Stimulated activated effector memory CD8-positive, alpha-beta T cell treated with anti-CD3 and anti-CD28 coated beads, Interleukin-12 subunit alpha, Interleukin-12 subunit beta, amount 100 ng/mL, for 72 hours (primary cell): ENCODE measurements at regions not wholly inside any gene's neighbourhood (a gene's known extent, or its start where the extent isn't known, plus 50 kb on each side); places are given as distances from the start of the nearest gene placed in this dataset.

ENCODE experiments used
- ATAC-seq: fragments of 150-1000 bp; cut with Tn5 transposase; 2 replicates; pipeline ENCODE4 v1.10.0; 2021
- DNase-seq, 2 donors: peaks; one replicate each; pipeline ENCODE4 v3.0.0; 2021 to 2022; ENCODE audit warnings: low spot score in 2 of 2
- H3K27ac Mint-ChIP-seq: one replicate; pipeline ENCODE4 v1.8.0; 2022; ENCODE audit warnings: mild to moderate bottlenecking, mixed read lengths
- H3K36me3 Mint-ChIP-seq: one replicate; pipeline ENCODE4 v1.8.0; 2022; ENCODE audit warnings: mild to moderate bottlenecking, mixed read lengths
- H3K4me1 Mint-ChIP-seq: one replicate; pipeline ENCODE4 v1.8.0; 2022; ENCODE audit warnings: mixed read lengths
- H3K4me3 Mint-ChIP-seq: one replicate; pipeline ENCODE4 v1.8.0; 2022; ENCODE audit warnings: mild to moderate bottlenecking, mixed read lengths
- H3K9me3 Mint-ChIP-seq: one replicate; pipeline ENCODE4 v1.8.0; 2022; ENCODE audit warnings: mixed read lengths

DNA sequence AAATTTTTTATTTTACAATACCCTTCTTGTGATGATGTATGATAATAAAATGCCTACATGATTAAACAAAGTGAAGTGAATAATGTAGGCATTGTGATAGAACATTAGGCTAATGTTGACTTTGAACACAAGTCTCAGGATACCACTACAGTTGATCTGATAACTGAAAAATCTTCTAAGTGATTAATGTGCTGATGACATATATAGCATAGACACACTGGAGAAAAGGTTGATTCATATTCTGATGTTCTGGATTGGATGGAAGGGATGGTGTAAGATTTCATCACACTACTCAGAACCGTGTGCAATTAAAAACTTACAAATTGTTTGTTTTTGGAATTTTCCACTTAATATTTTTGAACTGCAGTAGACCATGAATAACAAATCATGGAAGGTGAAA is 738.5 kb downstream of the TECRL start:
- no peak overlapping the region for H3K27ac Mint-ChIP-seq
- DNase-seq, result no peak
- H3K36me3 Mint-ChIP-seq, result no peaks in the 10 kb centered on the region

DNA sequence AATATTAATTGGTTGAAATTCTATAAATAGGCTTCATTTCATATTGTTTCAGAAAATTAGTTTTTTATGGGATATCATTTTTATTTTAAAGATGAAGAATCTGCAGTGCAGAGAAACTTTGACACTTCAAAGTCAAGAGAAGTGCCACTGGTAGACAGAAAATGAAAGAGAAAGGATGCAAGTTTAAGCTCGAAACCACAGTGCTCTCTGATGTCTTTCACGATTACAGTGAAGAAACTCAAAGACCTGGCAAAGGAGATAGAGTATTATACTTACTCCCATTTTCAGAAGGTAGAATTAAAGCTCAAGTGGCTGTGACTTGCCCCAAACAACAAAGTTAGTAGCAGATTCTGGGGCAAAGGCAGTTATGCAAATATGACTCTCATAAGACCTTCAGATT is 745.4 kb downstream of the TECRL start:
- Mint-ChIP-seq H3K36me3 (no peaks in the 10 kb centered on the region), H3K9me3 (peaks cover 11% of the 10 kb centered on the region), H3K4me3 (no peak overlapping the region), H3K27ac (no peak overlapping the region), H3K4me1 (no peaks in the 10 kb centered on the region)
- DNase-seq (no peak), ATAC-seq (no peak)

More for the DNA sequence above, 738.5 kb downstream of the TECRL start:
- no peaks in the 10 kb centered on the region for H3K4me1 Mint-ChIP-seq
- no peak for ATAC-seq
- no peak overlapping the region for H3K4me3 Mint-ChIP-seq
- peaks cover 8% of the 10 kb centered on the region for H3K9me3 Mint-ChIP-seq

DNA sequence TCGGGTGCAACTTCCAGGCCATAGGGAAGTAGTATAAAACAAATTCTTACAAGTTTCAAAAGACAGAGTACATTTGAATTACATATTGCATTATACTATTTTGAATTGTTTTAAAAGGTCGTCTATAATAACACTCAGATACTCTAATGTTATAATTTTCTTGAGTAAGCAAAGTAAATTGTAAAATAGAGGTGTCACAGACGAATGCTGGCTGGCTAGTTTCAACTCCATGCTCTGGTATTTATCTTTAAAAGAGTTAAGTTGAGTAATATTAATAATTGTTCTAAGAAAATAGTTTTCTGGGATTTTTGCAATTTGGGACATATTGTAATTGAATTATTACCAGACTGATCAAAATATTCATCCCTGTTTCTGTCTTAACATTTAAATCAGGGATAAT is 764.9 kb downstream of the TECRL start:
- H3K4me1 Mint-ChIP-seq, result no peaks in the 10 kb centered on the region
- H3K9me3 Mint-ChIP-seq, result peaks cover 3% of the 10 kb centered on the region
- no peak overlapping the region for H3K4me3 Mint-ChIP-seq

DNA sequence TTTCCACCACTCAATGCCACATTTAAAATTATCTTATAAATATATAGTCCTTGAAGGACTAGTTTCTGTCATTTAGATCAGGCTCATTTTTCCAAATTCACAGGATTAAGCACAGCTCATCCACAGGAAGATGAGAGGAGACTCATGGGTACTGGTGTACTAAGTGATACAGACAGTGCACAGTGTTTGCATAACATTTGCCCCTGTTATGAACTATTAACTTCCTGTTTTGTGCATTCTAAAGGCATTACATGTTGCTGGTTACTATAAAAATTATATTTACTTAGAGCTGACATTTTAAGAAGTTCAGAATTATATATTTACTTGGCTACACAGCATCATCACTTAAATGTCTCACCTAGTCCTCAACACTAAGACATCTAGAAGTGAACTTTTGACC is 772.0 kb downstream of the TECRL start:
- Mint-ChIP-seq H3K9me3 (peaks cover 12% of the 10 kb centered on the region), H3K4me3 (no peak overlapping the region), H3K4me1 (no peaks in the 10 kb centered on the region), H3K27ac (no peak overlapping the region), H3K36me3 (no peaks in the 10 kb centered on the region)
- DNase-seq (no peak), ATAC-seq (no peak)

More for the DNA sequence above, 764.9 kb downstream of the TECRL start:
- DNase-seq, result no peak
- Mint-ChIP-seq H3K36me3 (no peaks in the 10 kb centered on the region), H3K27ac (no peak overlapping the region)
- ATAC-seq, result no peak

DNA sequence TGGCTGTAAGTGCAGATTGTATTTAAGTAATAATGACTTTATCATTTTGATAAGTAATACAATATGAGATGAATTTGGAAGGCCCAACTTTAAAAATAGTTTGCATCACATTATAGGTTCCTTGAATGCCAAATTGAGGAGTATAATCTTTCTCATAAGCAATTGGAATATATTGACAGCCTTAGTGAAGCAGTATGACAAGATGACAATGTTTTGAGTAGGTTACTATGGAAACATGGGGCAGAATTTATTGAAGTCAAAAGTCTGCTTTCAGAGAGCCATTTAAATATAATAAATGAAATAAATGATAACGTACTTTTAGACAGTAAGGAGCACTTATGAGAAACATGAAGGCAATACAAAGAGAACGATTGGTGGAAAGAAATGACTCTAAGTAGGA is 776.4 kb downstream of the TECRL start:
- H3K4me3 Mint-ChIP-seq, result no peak overlapping the region
- no peak overlapping the region for H3K27ac Mint-ChIP-seq
- no peaks in the 10 kb centered on the region for H3K4me1 Mint-ChIP-seq
- DNase-seq (no peak), ATAC-seq (no peak)
- peaks cover 16% of the 10 kb centered on the region for H3K9me3 Mint-ChIP-seq
- H3K36me3 Mint-ChIP-seq, result no peaks in the 10 kb centered on the region

DNA sequence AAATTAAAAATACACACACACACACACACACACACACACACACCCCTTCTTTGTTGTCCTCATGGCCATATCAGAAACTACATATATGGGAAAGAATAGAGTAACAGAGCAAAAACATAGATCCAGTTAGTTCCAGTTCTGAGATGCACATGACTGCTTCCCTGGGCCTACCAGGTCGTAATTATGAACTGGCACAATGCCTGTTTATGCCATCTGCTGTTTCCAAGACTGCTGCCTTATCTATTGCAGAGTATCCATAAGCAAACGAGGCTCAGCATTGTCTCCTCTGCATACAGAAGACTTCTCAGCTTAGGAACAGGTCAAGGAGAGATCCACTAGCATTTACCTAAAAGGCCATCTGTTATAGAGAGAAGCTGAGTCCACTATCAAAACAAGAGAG is 789.0 kb downstream of the TECRL start:
- Mint-ChIP-seq H3K9me3 (peaks cover 13% of the 10 kb centered on the region), H3K27ac (no peak overlapping the region), H3K36me3 (no peaks in the 10 kb centered on the region), H3K4me3 (no peak overlapping the region), H3K4me1 (no peaks in the 10 kb centered on the region)
- no peak for ATAC-seq
- no peak for DNase-seq

DNA sequence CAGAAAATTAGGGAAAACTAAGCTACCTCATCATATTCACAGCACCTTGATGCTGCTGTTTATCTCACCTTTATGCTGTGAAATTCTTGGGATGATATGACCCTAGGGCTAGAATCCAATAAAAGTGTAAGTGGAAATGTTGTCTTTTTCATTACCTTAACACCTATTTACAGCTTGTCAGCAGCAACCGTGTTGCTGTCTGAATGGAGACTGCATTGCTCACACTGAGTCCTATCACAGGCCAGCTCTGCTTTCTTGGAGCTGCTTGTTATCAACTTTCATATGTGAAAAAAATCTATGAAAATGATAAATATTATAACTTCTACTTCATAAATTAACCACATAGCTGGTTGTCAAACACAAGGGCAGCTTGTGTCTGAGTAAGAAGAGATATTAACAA is 789.5 kb downstream of the TECRL start:
- no peaks in the 10 kb centered on the region for H3K36me3 Mint-ChIP-seq
- no peaks in the 10 kb centered on the region for H3K4me1 Mint-ChIP-seq
- no peak overlapping the region for H3K4me3 Mint-ChIP-seq
- H3K9me3 Mint-ChIP-seq, result peaks cover 13% of the 10 kb centered on the region
- ATAC-seq (no peak), DNase-seq (no peak)
- H3K27ac Mint-ChIP-seq, result no peak overlapping the region

DNA sequence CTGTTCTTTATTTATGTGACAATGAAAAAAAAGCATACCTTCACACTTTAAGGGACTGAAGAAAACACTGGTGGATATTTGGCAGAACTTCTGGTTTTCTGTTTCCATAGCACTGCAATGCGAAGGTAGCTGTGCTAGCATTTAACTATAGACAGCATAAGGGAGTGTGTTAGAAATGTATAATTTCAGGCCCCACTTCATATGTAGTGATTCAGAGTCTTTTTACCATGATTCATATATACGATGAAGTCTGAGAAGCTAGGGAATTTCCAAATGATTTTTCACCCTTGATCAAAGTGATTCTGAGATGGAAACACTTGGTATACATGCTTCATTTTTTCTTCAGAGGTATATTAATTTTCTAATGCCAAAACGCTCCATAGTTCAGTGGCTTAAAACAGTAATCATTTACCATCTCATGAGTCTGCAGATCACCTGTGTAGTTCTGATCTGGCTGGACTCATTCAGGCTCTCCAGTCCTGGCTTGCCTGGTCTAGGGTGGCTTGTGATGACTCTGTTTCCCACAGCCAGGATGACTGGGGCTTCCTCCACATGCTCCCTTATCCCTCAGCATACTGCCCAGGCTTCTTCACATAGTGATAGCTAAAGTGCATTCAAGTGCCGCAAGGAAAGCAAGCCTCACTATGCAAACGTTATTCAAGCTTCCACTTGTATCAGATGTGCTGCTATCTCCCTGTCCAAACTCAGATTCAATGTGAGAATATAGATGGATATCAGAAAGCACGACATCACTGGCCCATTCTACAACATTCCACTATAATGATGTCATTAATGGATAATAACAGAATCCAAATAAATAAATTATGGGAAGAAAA is 790.1 kb downstream of the TECRL start:
- Mint-ChIP-seq H3K27ac (no peak overlapping the region), H3K9me3 (peaks cover 10% of the 10 kb centered on the region), H3K4me1 (no peaks in the 10 kb centered on the region), H3K36me3 (no peaks in the 10 kb centered on the region), H3K4me3 (no peak overlapping the region)
- no peak for DNase-seq
- no peak for ATAC-seq

DNA sequence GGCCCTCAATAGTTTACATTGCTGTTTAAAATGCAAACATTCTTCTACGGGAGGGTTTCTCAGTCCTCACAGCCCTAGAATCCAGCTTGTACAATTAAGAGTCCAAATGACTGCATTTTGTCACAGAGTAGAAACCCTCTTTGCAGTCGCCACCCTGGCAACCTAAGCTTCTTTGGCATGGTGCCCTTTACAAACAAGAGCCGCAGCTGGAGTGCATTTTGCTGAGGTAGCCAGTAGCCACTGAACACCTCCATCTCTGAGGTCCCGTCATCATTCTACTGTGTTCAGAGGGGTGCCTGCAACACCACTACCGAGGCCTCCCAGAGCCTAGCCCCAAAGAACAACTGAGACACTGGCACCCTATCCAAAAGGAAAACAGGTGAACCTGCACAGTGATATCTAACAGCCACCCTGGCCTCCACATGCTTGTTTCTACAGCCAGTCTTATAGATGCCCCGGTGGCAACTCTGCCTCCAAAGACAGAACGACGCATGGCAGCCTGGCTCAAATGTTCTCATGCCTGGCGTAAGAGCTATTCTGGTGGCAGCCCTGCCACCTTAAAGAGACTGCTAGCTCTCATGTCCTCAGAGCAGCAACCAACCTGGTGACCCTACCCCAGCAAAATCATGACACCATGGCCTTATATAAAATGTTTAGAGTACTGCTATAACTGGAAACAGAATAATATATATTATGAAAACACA is 801.9 kb downstream of the TECRL start:
- no peak for DNase-seq
- ATAC-seq, result no peak
- Mint-ChIP-seq H3K36me3 (no peaks in the 10 kb centered on the region), H3K4me3 (no peak overlapping the region), H3K27ac (no peak overlapping the region), H3K4me1 (no peaks in the 10 kb centered on the region), H3K9me3 (peaks cover 22% of the 10 kb centered on the region)

DNA sequence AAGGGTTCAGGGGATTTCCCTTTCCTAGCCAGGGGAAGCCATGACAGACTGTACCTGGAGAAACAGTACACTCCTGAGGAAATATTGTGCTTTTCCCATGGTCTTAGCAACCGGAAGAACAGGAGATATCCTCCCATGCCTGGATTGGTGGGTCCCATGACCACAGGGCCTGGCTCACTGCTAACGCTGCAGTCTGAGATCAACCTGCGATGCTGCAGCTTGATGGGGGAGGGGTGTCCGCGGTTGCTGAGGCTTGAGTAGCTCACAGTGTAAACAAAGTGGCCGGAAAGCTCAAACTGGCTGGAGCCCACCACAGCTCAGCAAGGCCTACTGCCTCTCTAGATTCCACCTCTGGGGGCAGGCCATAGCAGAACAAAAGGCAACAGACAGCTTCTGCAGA is 819.5 kb downstream of the TECRL start:
- H3K4me3 Mint-ChIP-seq, result no peak overlapping the region
- no peaks in the 10 kb centered on the region for H3K36me3 Mint-ChIP-seq
- no peaks in the 10 kb centered on the region for H3K4me1 Mint-ChIP-seq
- no peak for ATAC-seq
- H3K27ac Mint-ChIP-seq, result no peak overlapping the region
- peaks cover 22% of the 10 kb centered on the region for H3K9me3 Mint-ChIP-seq
- DNase-seq, result no peak

DNA sequence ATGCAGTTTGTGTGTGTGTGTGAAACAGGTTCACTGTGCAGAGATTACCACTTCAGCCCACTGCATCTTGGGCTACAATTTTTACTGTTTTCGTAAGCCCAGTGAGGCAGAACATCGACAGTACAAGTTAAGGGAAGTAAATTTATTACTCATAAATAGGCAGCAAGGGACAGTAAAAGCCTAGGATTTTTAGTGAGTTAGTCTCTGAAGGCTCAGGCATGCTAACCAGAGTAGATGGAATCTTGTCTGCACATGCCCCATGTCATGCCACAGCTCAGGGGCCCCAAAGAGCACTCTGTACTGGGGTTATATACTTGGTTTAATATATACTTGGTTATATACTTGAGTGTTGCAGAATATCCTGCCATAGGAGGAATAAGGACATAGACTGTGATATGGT is 825.7 kb downstream of the TECRL start:
- Mint-ChIP-seq H3K4me3 (no peak overlapping the region), H3K4me1 (no peaks in the 10 kb centered on the region), H3K9me3 (peaks cover 13% of the 10 kb centered on the region), H3K36me3 (no peaks in the 10 kb centered on the region), H3K27ac (no peak overlapping the region)
- no peak for ATAC-seq
- no peak for DNase-seq

DNA sequence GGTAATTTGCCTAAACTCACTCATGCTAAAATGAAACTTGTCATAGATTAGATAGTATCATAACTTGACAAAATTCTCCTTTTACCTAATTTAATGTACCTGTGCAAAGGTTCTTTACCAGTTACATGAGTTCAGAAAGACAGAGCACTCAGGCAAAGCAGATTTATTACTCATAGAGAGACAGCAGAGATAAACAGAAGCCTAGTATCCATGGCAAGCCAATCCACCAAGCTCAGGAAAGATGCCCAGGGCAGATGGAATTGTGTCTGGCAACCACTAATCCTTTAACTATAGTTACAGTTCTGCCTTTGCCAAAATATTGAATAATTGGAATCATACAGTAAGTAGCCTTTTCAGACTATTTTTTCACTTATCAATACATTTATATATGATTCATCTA is 826.2 kb downstream of the TECRL start:
- H3K4me1 Mint-ChIP-seq, result no peaks in the 10 kb centered on the region
- H3K36me3 Mint-ChIP-seq, result no peaks in the 10 kb centered on the region
- H3K4me3 Mint-ChIP-seq, result no peak overlapping the region
- H3K27ac Mint-ChIP-seq, result no peak overlapping the region
- DNase-seq, result no peak
- no peak for ATAC-seq
- peaks cover 9% of the 10 kb centered on the region for H3K9me3 Mint-ChIP-seq

DNA sequence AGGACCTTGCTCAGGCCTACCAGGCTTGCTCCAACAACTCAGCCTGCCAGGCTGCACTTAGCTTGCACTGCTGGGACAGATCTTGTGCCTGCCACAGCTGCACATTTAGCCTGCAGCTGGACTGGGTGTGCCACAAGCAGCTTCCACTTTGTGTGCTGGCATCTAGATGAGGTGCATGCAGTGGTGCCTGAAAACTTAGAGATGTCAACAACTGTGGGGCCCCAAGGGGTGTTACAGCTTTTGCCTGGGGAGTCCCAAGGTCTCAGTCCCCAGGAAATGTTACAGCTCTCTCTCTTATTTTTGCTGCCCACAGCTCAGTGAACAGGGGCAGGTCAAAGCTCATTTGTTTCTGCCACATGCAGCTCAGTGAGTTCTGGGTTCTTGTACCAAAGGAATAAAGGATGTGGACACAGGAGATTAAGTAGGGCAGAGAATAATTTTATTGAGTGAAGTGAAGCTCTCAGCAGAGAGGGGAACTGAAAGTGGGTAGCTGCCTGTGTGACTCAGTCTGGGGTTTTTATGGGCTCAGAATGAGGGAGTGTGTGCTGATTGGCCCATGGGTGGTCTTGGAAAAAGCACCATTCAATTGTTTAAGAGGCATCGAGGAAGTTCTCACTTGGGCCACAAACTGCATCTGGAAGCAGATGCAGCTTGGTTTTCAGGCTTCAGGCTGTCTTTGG is 828.3 kb downstream of the TECRL start:
- H3K36me3 Mint-ChIP-seq, result no peaks in the 10 kb centered on the region
- DNase-seq, result no peak

DNA sequence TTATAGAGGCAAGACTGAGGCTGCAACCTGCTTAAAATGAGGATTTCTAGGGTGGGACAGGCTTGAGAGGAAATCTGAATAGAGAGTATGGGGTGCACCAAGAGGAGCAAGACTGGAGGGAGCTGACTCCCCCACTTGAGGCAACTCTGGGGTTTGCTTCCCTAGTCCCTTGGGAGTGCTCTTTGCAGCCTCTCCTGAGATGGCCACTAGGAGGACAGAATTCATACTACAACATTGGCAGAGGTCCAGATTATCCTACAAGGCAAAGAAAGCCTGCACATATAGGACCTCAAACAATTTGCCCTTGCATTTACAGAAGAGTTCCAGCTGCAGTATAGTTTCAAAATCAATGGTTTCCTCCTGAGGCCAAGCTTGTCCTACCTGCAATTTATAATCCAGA is 830.9 kb downstream of the TECRL start:
- DNase-seq, result no peak
- no peaks in the 10 kb centered on the region for H3K36me3 Mint-ChIP-seq
- no peaks in the 10 kb centered on the region for H3K4me1 Mint-ChIP-seq
- no peak for ATAC-seq
- peaks cover 9% of the 10 kb centered on the region for H3K9me3 Mint-ChIP-seq
- H3K4me3 Mint-ChIP-seq, result no peak overlapping the region
- H3K27ac Mint-ChIP-seq, result no peak overlapping the region

More for the DNA sequence above, 828.3 kb downstream of the TECRL start:
- Mint-ChIP-seq H3K27ac (no peak overlapping the region), H3K4me1 (no peaks in the 10 kb centered on the region), H3K9me3 (peaks cover 9% of the 10 kb centered on the region), H3K4me3 (no peak overlapping the region)
- ATAC-seq, result no peak

DNA sequence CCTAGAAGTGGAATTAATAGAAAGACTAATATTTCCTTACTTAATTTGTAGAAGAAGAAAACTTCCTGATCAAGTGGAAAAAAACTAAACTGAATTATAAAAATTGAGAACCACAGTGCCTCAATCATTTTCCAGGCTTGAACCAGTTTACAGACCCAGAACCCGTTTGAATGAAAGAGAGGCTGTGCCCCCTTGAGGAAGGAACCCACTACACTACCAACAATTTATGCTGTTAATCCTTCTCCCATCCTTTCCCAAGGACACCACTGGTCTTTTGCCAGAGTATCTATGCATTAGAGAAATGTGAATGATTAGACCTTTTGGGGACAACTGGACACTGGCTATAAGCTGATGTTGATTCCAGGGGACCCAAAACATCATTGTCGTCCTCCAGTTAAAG is 842.6 kb downstream of the TECRL start:
- no peaks in the 10 kb centered on the region for H3K36me3 Mint-ChIP-seq
- no peak for ATAC-seq
- no peak for DNase-seq
- H3K9me3 Mint-ChIP-seq, result peaks cover 3% of the 10 kb centered on the region
- H3K4me1 Mint-ChIP-seq, result no peaks in the 10 kb centered on the region
- no peak overlapping the region for H3K27ac Mint-ChIP-seq
- H3K4me3 Mint-ChIP-seq, result no peak overlapping the region
